ENCODE measurements at regions not wholly inside any gene's neighbourhood (a gene's known extent, or its start where the extent isn't known, plus 50 kb on each side); places are given as distances from the start of the nearest gene placed in this dataset.

DNA sequence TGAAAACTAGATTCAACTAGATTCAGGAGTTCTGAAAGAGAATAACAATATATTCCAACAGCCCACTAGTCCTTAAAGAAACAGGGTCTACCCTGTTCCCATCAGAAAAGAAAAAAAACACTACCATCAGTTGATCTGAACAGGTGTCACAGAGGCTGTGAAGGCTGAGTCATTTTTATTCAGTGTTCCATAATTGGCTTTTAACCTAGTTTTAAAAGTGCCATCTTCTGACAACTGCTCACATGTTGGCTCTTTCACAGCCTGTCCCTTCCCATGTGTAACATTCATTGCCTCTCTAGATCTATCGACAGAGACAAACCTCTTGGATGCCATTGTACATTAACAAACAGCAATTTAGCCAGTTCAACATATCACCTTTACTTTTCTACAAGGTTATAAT, 243.7 kb downstream of the TBX15 start:
- in situ Hi-C loops (cut with MboI; ENCODE audit: low sequenced_read_pairs) (no loop called here), dilution Hi-C loops (cut with HindIII; ENCODE audit: low sequenced_read_pairs, unreplicated experiment) (no loop called here), intact Hi-C loops (cut with micrococcal nuclease) (no loop called here)
- Histone ChIP-seq H2AK9ac (replicated peaks; ENCODE audit: low read depth, low read length, poor library complexity) (no peak overlapping the region), H2BK15ac (ENCODE audit: low read depth, low read length) (no peak overlapping the region), H4K5ac (ENCODE audit: low read depth, low read length) (no peak overlapping the region), H2BK5ac (ENCODE audit: low read depth, low read length, poor library complexity, severe bottlenecking) (no peak overlapping the region), H3K36me3 (ENCODE audit: control insufficient read depth, insufficient read depth, low read length) (no peaks in the 10 kb centered on the region), H4K91ac (ENCODE audit: insufficient read depth, low read depth, low read length) (no peak overlapping the region), H2BK120ac (ENCODE audit: low read depth, low read length) (no peak overlapping the region), H4K20me1 (ENCODE audit: insufficient read depth, low read length) (no peaks in the 10 kb centered on the region), H3K9me1 (ENCODE audit: insufficient read depth, low read length) (no peaks in the 10 kb centered on the region), H3K27me3 (ENCODE audit: control insufficient read depth, insufficient read depth, low read length) (no peaks in the 10 kb centered on the region), H3K23ac (ENCODE audit: low read depth, low read length) (no peak overlapping the region), H3K4me2 (ENCODE audit: low read depth, low read length) (no peak overlapping the region), H2AFZ (replicated peaks; ENCODE audit: low read length, poor library complexity) (no peak overlapping the region), H3K56ac (ENCODE audit: extremely low read depth, insufficient read depth, low read length) (no peak overlapping the region), H3K79me1 (ENCODE audit: low read depth in 1 of 2, low read length in 2 of 2) (no peaks in the 10 kb centered on the region), H3K14ac (replicated peaks; ENCODE audit: low read depth, low read length) (no peak overlapping the region), H3K4me3 (ENCODE audit: insufficient read depth, low read depth, low read length) (no peak overlapping the region), H3K27ac (ENCODE audit: insufficient read depth, low read length) (no peak overlapping the region), H3K4ac (ENCODE audit: low read depth, low read length) (no peak overlapping the region), H2BK20ac (ENCODE audit: low read depth, low read length) (no peak overlapping the region), H4K8ac (ENCODE audit: low read depth in 2 of 2, low read length in 2 of 2) (no peak overlapping the region), H3K9ac (ENCODE audit: low read depth, low read length) (no peak overlapping the region), H3K4me1 (ENCODE audit: control insufficient read depth, insufficient read depth, low read length) (no peaks in the 10 kb centered on the region), H3K9me3 (ENCODE audit: control insufficient read depth, insufficient read depth, low read length) (no peaks in the 10 kb centered on the region), H2AK5ac (ENCODE audit: low read depth, low read length) (no peak overlapping the region), H3K18ac (ENCODE audit: low read depth, low read length) (no peak overlapping the region)
- no peak for TF ChIP-seq MXI1 (IDR thresholded peaks at IDR 0.05; ENCODE audit: borderline replicate concordance, low read depth, low read length)
- no peak for TF ChIP-seq CHD1 (IDR thresholded peaks at IDR 0.05; ENCODE audit: low read depth, low read length)
- no peak for TF ChIP-seq RAD21 (IDR thresholded peaks at IDR 0.05; ENCODE audit: low read length)
- TF ChIP-seq NFE2L2 (IDR thresholded peaks at IDR 0.05; ENCODE audit: low read depth, low read length), result no peak
- TF ChIP-seq, protein P1, sequence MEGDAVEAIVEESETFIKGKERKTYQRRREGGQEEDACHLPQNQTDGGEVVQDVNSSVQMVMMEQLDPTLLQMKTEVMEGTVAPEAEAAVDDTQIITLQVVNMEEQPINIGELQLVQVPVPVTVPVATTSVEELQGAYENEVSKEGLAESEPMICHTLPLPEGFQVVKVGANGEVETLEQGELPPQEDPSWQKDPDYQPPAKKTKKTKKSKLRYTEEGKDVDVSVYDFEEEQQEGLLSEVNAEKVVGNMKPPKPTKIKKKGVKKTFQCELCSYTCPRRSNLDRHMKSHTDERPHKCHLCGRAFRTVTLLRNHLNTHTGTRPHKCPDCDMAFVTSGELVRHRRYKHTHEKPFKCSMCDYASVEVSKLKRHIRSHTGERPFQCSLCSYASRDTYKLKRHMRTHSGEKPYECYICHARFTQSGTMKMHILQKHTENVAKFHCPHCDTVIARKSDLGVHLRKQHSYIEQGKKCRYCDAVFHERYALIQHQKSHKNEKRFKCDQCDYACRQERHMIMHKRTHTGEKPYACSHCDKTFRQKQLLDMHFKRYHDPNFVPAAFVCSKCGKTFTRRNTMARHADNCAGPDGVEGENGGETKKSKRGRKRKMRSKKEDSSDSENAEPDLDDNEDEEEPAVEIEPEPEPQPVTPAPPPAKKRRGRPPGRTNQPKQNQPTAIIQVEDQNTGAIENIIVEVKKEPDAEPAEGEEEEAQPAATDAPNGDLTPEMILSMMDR (conservative IDR thresholded peaks at IDR 0.05; ENCODE audit: low read depth, low read length), result no peak
- CTCF ChIA-PET, result no interaction called here
- no peak for ATAC-seq (ENCODE audit: low read depth)
- WGBS, 2 experiments (ENCODE audit: extremely low coverage in 2 of 2, insufficient read length in 1 of 2), result no CpG with 5 or more reads among the region's 1 CpG
- BruUV-seq (replicated peaks), result no TSS peak
- POLR2A ChIA-PET (ENCODE audit: unreplicated experiment), result no interaction called here
- no peak for DNase-seq
